ENCODE measurements at regions not wholly inside any gene's neighbourhood (a gene's known extent, or its start where the extent isn't known, plus 50 kb on each side); places are given as distances from the start of the nearest gene placed in this dataset.
"Not testable (repeated sequence)": the region's sequence is repeated elsewhere in the genome, so short reads cannot be mapped to it uniquely, and the experiment has no call there.

GRCh38 chr11:122195790-122196189, 79.8 kb upstream of the BLID start:
- ChIA-PET POLR2A (interaction anchor here (1.2 to 1.5 kb wide), 2 partner anchors 16 to 366 kb away, joined by 3 to 19 read pairs; no protein-coding TSS in a partner anchor), CTCF (interaction anchor here (1.1 to 1.6 kb wide), 4 partner anchors 16 to 541 kb away, joined by 3 to 6 read pairs (median 4); partner anchors contain the start of gene BLID)
- no peak overlapping the region for H3K4me3 ChIP-seq (ENCODE audit: low read depth, low read length)
- TF ChIP-seq CTCF (IDR thresholded peaks at IDR 0.05; ENCODE audit: insufficient read depth, low read length, missing control alignments): no peak
- DNase-seq (ENCODE audit: low read depth, low spot score): no peak

- ChIA-PET POLR2A (interaction anchor here (1.0 to 2.1 kb wide), 2 partner anchors 9 to 14 kb away, joined by 3 to 14 read pairs; no protein-coding TSS in a partner anchor), CTCF (interaction anchor here (0.9 to 1.7 kb wide), 4 partner anchors 9 to 538 kb away, joined by 3 to 5 read pairs (median 3); no protein-coding TSS in a partner anchor)
- DNase-seq (ENCODE audit: low read depth, low spot score); H3K4me3 ChIP-seq (ENCODE audit: low read depth, low read length): not testable (repeated sequence)
Measured at GRCh38 chr11:122193881-122194480, 78.0 kb upstream of the BLID start.

GRCh38 chr11:122193457-122193856, 77.4 kb upstream of the BLID start:
- no peak for DNase-seq (ENCODE audit: low read depth, low spot score)
- H3K4me3 ChIP-seq (ENCODE audit: low read depth, low read length): no peak overlapping the region
- ChIA-PET CTCF (interaction anchor here (1.1 to 1.7 kb wide), 2 partner anchors 9 to 13 kb away, joined by 3 to 5 read pairs; no protein-coding TSS in a partner anchor), POLR2A (interaction anchor here (2.1 kb wide), 1 partner anchor 14 kb away, joined by 14 read pairs; no protein-coding TSS in a partner anchor)
- TF ChIP-seq CTCF (IDR thresholded peaks at IDR 0.05; ENCODE audit: insufficient read depth, low read length, missing control alignments): no peak

GRCh38 chr11:122192634-122193255, 76.7 kb upstream of the BLID start:
- no peak for TF ChIP-seq CTCF (IDR thresholded peaks at IDR 0.05; ENCODE audit: insufficient read depth, low read length, missing control alignments)
- ChIA-PET CTCF (no interaction called here), POLR2A (interaction anchor here (2.1 kb wide), 1 partner anchor 13 kb away, joined by 14 read pairs; no protein-coding TSS in a partner anchor)
- no peak for DNase-seq (ENCODE audit: low read depth, low spot score)
- H3K4me3 ChIP-seq (ENCODE audit: low read depth, low read length): no peak overlapping the region

GRCh38 chr11:122190768-122191167, 74.8 kb upstream of the BLID start:
- ChIA-PET CTCF (interaction anchor here (0.6 to 2.1 kb wide), 3 partner anchors 8 to 13 kb away, joined by 3 to 18 read pairs (median 3); no protein-coding TSS in a partner anchor), POLR2A (interaction anchor here (1.8 kb wide), 1 partner anchor 10 kb away, joined by 4 read pairs; no protein-coding TSS in a partner anchor)
- TF ChIP-seq CTCF (IDR thresholded peaks at IDR 0.05; ENCODE audit: insufficient read depth, low read length, missing control alignments): no peak
- H3K4me3 ChIP-seq (ENCODE audit: low read depth, low read length): no peak overlapping the region
- DNase-seq (ENCODE audit: low read depth, low spot score): no peak

- peak; percentile 96 for DNase-seq (ENCODE audit: low read depth, low spot score)
Measured at GRCh38 chr11:122189229-122189628, 73.2 kb upstream of the BLID start.

More at GRCh38 chr11:122189229-122189628, 73.2 kb upstream of the BLID start:
- no peak overlapping the region for H3K4me3 ChIP-seq (ENCODE audit: low read depth, low read length)
- CTCF ChIA-PET: interaction anchor here (0.9 to 3.5 kb wide), 5 partner anchors 9 to 88 kb away, joined by 3 to 22 read pairs (median 5); no protein-coding TSS in a partner anchor
- no peak for TF ChIP-seq CTCF (IDR thresholded peaks at IDR 0.05; ENCODE audit: insufficient read depth, low read length, missing control alignments)
- POLR2A ChIA-PET: interaction anchor here (0.6 to 2.0 kb wide), 20 partner anchors 8 to 521 kb away, joined by 3 to 23 read pairs (median 4); no protein-coding TSS in a partner anchor

Data from AG04449 (cell line).